ENCODE measurements at regions not wholly inside any gene's neighbourhood (a gene's known extent, or its start where the extent isn't known, plus 50 kb on each side); places are given as distances from the start of the nearest gene placed in this dataset.
"Not testable (repeated sequence)": the region's sequence is repeated elsewhere in the genome, so short reads cannot be mapped to it uniquely, and the experiment has no call there.

GRCh38 chr4:24211856-24212255, 322.0 kb upstream of the PPARGC1A start:
- in situ Hi-C loops (cut with MboI; ENCODE audit: low sequenced_read_pairs): no loop called here

- in situ Hi-C loops (cut with MboI; ENCODE audit: low sequenced_read_pairs): no loop called here
Measured at GRCh38 chr4:24210332-24210902, 320.6 kb upstream of the PPARGC1A start.

- in situ Hi-C loops (cut with MboI; ENCODE audit: low sequenced_read_pairs): no loop called here
Measured at GRCh38 chr4:24209906-24210305, 320.1 kb upstream of the PPARGC1A start.

- in situ Hi-C loops (cut with MboI; ENCODE audit: low sequenced_read_pairs): no loop called here
Measured at GRCh38 chr4:24209131-24209530, 319.3 kb upstream of the PPARGC1A start.

GRCh38 chr4:24208691-24209090, 318.8 kb upstream of the PPARGC1A start:
- in situ Hi-C loops (cut with MboI; ENCODE audit: low sequenced_read_pairs): no loop called here

- in situ Hi-C loops (cut with MboI; ENCODE audit: low sequenced_read_pairs): not testable (repeated sequence)
Measured at GRCh38 chr4:24204708-24205107, 314.9 kb upstream of the PPARGC1A start.

- in situ Hi-C loops (cut with MboI; ENCODE audit: low sequenced_read_pairs): no loop called here
Measured at GRCh38 chr4:24203926-24204325, 314.1 kb upstream of the PPARGC1A start.

- in situ Hi-C loops (cut with MboI; ENCODE audit: low sequenced_read_pairs): no loop called here
Measured at GRCh38 chr4:24202579-24202978, 312.7 kb upstream of the PPARGC1A start.

GRCh38 chr4:24197955-24198354, 308.1 kb upstream of the PPARGC1A start:
- in situ Hi-C loops (cut with MboI; ENCODE audit: low sequenced_read_pairs): no loop called here

- in situ Hi-C loops (cut with MboI; ENCODE audit: low sequenced_read_pairs): no loop called here
Measured at GRCh38 chr4:24196785-24197184, 306.9 kb upstream of the PPARGC1A start.

GRCh38 chr4:24195991-24196736, 306.3 kb upstream of the PPARGC1A start:
- in situ Hi-C loops (cut with MboI; ENCODE audit: low sequenced_read_pairs): no loop called here

- in situ Hi-C loops (cut with MboI; ENCODE audit: low sequenced_read_pairs): no loop called here
Measured at GRCh38 chr4:24192018-24192641, 302.3 kb upstream of the PPARGC1A start.

- in situ Hi-C loops (cut with MboI; ENCODE audit: low sequenced_read_pairs): no loop called here
Measured at GRCh38 chr4:24190761-24191695, 301.2 kb upstream of the PPARGC1A start.

GRCh38 chr4:24188459-24188858, 298.6 kb upstream of the PPARGC1A start:
- in situ Hi-C loops (cut with MboI; ENCODE audit: low sequenced_read_pairs): no loop called here

- in situ Hi-C loops (cut with MboI; ENCODE audit: low sequenced_read_pairs): no loop called here
Measured at GRCh38 chr4:24186466-24186865, 296.6 kb upstream of the PPARGC1A start.

GRCh38 chr4:24181005-24181404, 291.2 kb upstream of the PPARGC1A start:
- in situ Hi-C loops (cut with MboI; ENCODE audit: low sequenced_read_pairs): no loop called here

GRCh38 chr4:24180586-24180985, 290.7 kb upstream of the PPARGC1A start:
- in situ Hi-C loops (cut with MboI; ENCODE audit: low sequenced_read_pairs): no loop called here

- in situ Hi-C loops (cut with MboI; ENCODE audit: low sequenced_read_pairs): no loop called here
Measured at GRCh38 chr4:24179201-24179840, 289.5 kb upstream of the PPARGC1A start.

- in situ Hi-C loops (cut with MboI; ENCODE audit: low sequenced_read_pairs): not testable (repeated sequence)
Measured at GRCh38 chr4:24177443-24177842, 287.6 kb upstream of the PPARGC1A start.

- in situ Hi-C loops (cut with MboI; ENCODE audit: low sequenced_read_pairs): no loop called here
Measured at GRCh38 chr4:24175707-24176106, 285.9 kb upstream of the PPARGC1A start.

- in situ Hi-C loops (cut with MboI; ENCODE audit: low sequenced_read_pairs): no loop called here
Measured at GRCh38 chr4:24174602-24175001, 284.8 kb upstream of the PPARGC1A start.

Data from HL-60/S4 treated with retinoic acid at 250 ng/mL for 4 days and 3 days (cell line).